ENCODE measurements at regions not wholly inside any gene's neighbourhood (a gene's known extent, or its start where the extent isn't known, plus 50 kb on each side); places are given as distances from the start of the nearest gene placed in this dataset.

DNA sequence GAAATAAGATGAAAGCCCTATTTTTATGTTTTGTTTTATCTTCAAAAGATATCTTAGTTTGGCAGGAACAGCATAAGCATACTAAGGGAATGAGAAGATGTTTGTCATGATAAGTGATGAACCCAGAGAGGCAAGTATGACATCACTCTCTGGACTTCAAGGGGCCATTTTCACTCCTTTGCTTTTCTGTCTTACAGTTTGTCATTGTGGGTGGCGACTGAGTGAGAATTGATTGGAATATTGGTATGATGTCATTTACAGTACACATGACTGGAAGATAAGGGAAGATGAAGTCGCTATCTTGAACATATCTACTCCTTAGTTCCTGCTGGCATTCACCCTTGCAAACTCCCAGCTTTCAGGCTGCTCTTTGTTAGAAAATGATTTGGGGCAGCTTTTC lies 258.1 kb upstream of the RAB4A start:
- H3K9me3 ChIP-seq: no peaks in the 10 kb centered on the region
- H3K4me1 ChIP-seq: peaks cover 9 to 13% of the 10 kb centered on the region in 2 donors
- TF ChIP-seq CTCF (IDR thresholded peaks at IDR 0.05 in 4 of 5, conservative IDR thresholded peaks at IDR 0.05 in 1 of 5) (no peak), POLR2A (IDR thresholded peaks at IDR 0.05) (no peak)
- intact Hi-C loops (cut with DNase I; ENCODE audit: low total_unique reads) (loop anchor here (10.0 kb wide), 1 partner anchor 278 kb away; the partner anchor contains the start of gene RHOU), in situ Hi-C loops (cut with MboI; ENCODE audit: low sequenced_read_pairs in 4 of 4) (no loop called here)
- no peaks in the 10 kb centered on the region for H3K36me3 ChIP-seq
- ATAC-seq: no peak
- no peak overlapping the region for H3K27ac ChIP-seq
- no peak overlapping the region for H3K4me3 ChIP-seq
- no peaks in the 10 kb centered on the region for H3K27me3 ChIP-seq
- DNase-seq: no peak

DNA sequence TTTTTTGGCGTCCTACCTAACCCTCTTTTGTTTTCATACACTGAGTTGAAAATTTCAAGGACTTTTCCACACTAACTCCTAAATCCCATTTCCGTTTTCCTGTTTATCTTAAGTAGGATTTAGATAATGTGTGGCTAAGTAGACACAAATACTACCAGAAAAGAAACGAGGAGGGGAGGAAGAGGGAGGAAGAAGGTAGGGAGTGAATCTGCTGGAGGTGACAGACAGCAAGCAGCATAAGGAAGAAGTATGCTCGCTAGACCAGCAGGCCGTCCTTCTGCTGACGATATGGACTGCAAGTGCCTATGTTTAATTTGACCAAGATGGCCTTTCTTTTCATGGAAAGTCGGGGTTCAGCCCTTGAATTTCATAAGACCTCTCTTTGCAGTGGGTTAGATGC lies 256.9 kb upstream of the RAB4A start:
- in situ Hi-C loops (cut with MboI; ENCODE audit: low sequenced_read_pairs in 4 of 4): no loop called here
- no peaks in the 10 kb centered on the region for H3K36me3 ChIP-seq
- H3K27me3 ChIP-seq: no peaks in the 10 kb centered on the region
- intact Hi-C loops (cut with DNase I; ENCODE audit: low total_unique reads): loop anchor here (10.0 kb wide), 1 partner anchor 279 kb away; the partner anchor contains the start of gene RHOU
- DNase-seq (no peak), ATAC-seq (no peak)
- H3K4me3 ChIP-seq: no peak overlapping the region
- TF ChIP-seq POLR2A (IDR thresholded peaks at IDR 0.05) (no peak), CTCF (IDR thresholded peaks at IDR 0.05 in 4 of 5, conservative IDR thresholded peaks at IDR 0.05 in 1 of 5) (no peak)
- no peaks in the 10 kb centered on the region for H3K9me3 ChIP-seq
- H3K4me1 ChIP-seq: peaks cover 9 to 13% of the 10 kb centered on the region in 2 donors
- H3K27ac ChIP-seq: no peak overlapping the region

- intact Hi-C loops (cut with DNase I; ENCODE audit: low total_unique reads): loop anchor here (10.0 kb wide), 1 partner anchor 281 kb away; the partner anchor contains the start of gene RHOU
- Histone ChIP-seq H3K4me3 (peak overlapping the region in 1 of 4 donors; percentile 15), H3K4me1 (peaks cover 9 to 13% of the 10 kb centered on the region in 2 donors), H3K27ac (peak overlapping the region in 1 of 4 donors; percentile 49), H3K36me3 (no peaks in the 10 kb centered on the region), H3K27me3 (no peaks in the 10 kb centered on the region), H3K9me3 (no peaks in the 10 kb centered on the region)
- DNase-seq: peak; percentile 34 to 56
- in situ Hi-C loops (cut with MboI; ENCODE audit: low sequenced_read_pairs in 4 of 4): no loop called here
- TF ChIP-seq POLR2A (IDR thresholded peaks at IDR 0.05) (no peak), CTCF (IDR thresholded peaks at IDR 0.05 in 4 of 5, conservative IDR thresholded peaks at IDR 0.05 in 1 of 5) (no peak)
- ATAC-seq: peak; percentile 61 to 74
Observed at GRCh38 chr1:229015806-229016205, 255.1 kb upstream of the RAB4A start.

DNA sequence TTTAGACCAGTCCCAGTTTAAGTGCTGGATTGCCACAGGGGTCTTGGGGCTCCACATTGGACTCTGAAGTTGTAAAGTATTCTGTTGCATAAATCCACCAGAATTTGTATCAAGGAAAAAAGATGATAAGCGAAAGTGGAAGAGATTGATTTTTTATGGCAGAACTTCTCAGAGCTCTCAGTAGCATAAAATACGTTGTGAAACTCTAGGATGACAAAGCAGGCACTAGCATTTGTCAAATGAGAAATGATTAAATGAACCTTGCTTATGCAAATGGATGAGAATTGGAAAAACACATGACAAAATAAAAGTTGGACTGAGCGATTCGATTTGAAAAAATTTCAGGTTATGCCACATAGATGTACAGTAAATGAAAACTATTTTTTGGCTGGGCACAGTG lies 253.8 kb upstream of the RAB4A start:
- ATAC-seq: no peak
- no peaks in the 10 kb centered on the region for H3K27me3 ChIP-seq
- peaks cover 9 to 13% of the 10 kb centered on the region in 2 donors for H3K4me1 ChIP-seq
- in situ Hi-C loops (cut with MboI; ENCODE audit: low sequenced_read_pairs in 4 of 4): no loop called here
- no peak overlapping the region for H3K27ac ChIP-seq
- no peak for DNase-seq
- intact Hi-C loops (cut with DNase I; ENCODE audit: low total_unique reads): loop anchor here (10.0 kb wide), 1 partner anchor 282 kb away; the partner anchor contains the start of gene RHOU
- H3K36me3 ChIP-seq: no peaks in the 10 kb centered on the region
- TF ChIP-seq CTCF (IDR thresholded peaks at IDR 0.05 in 4 of 5, conservative IDR thresholded peaks at IDR 0.05 in 1 of 5) (no peak), POLR2A (IDR thresholded peaks at IDR 0.05) (no peak)
- no peaks in the 10 kb centered on the region for H3K9me3 ChIP-seq
- no peak overlapping the region for H3K4me3 ChIP-seq

Data from gastrocnemius medialis (tissue), 4 donors.